GM23248 (cell line): ENCODE measurements at regions not wholly inside any gene's neighbourhood (a gene's known extent, or its start where the extent isn't known, plus 50 kb on each side); places are given as distances from the start of the nearest gene placed in this dataset.
A peak's percentile ranks its signal among the peaks of the same experiment; 100 is the strongest.

Source experiments
- DNase-seq: peaks from one replicate; pipeline ENCODE4 v3.0.0-alpha.2; 2015
- H2AFZ ChIP-seq: fragments of 200-600 bp; sonication (generic); 2 replicates; pipeline ENCODE4 v1.6.1; 2016; ENCODE audit warnings: antibody characterized with exemption
- H3F3A ChIP-seq: fragments of 200-600 bp; sonication (generic); 2 replicates; pipeline ENCODE4 v1.6.1; 2016; ENCODE audit warnings: mild to moderate bottlenecking, antibody characterized with exemption, mixed run types; ENCODE audit not compliant: insufficient read depth
- H3K27ac ChIP-seq: fragments of 200-600 bp; sonication (generic); 2 replicates; pipeline ENCODE4 v1.5.1; 2016; ENCODE audit warnings: mild to moderate bottlenecking
- H3K27me3 ChIP-seq: fragments of 200-600 bp; sonication (generic); replicated peaks from 2 replicates; pipeline ENCODE4 v1.6.1; 2016; ENCODE audit warnings: mild to moderate bottlenecking; ENCODE audit not compliant: insufficient read depth
- H3K36me3 ChIP-seq: fragments of 200-600 bp; sonication (generic); 2 replicates; pipeline ENCODE4 v1.6.1; 2016; ENCODE audit warnings: low read depth, mild to moderate bottlenecking
- H3K4me1 ChIP-seq: fragments of 200-600 bp; sonication (generic); 2 replicates; pipeline ENCODE4 v1.6.1; 2016; ENCODE audit warnings: mild to moderate bottlenecking; ENCODE audit not compliant: insufficient read depth
- H3K4me2 ChIP-seq: fragments of 200-600 bp; sonication (generic); one replicate; pipeline ENCODE4 v1.6.1; 2016; ENCODE audit warnings: mild to moderate bottlenecking; ENCODE audit not compliant: unreplicated experiment
- H3K4me3 ChIP-seq: fragments of 200-600 bp; sonication (generic); 2 replicates; pipeline ENCODE4 v1.5.1; 2016; ENCODE audit warnings: mild to moderate bottlenecking
- H3K79me2 ChIP-seq: fragments of 200-600 bp; sonication (generic); 2 replicates; pipeline ENCODE4 v1.6.1; 2016; ENCODE audit warnings: mild to moderate bottlenecking; ENCODE audit not compliant: insufficient read depth
- H3K9ac ChIP-seq: fragments of 200-600 bp; sonication (generic); 2 replicates; pipeline ENCODE4 v1.6.1; 2016; ENCODE audit warnings: mild to moderate bottlenecking
- H3K9me2 ChIP-seq: fragments of 200-600 bp; sonication (generic); 2 replicates; pipeline ENCODE4 v1.6.1; 2016; ENCODE audit warnings: mixed run types, mild to moderate bottlenecking, moderate library complexity; ENCODE audit not compliant: insufficient read depth
- H3K9me3 ChIP-seq: fragments of 200-600 bp; sonication (generic); one replicate; pipeline ENCODE4 v1.6.1; 2017; ENCODE audit warnings: low read depth
- H4K20me1 ChIP-seq: fragments of 200-600 bp; sonication (generic); 2 replicates; pipeline ENCODE4 v1.6.0; 2016; ENCODE audit not compliant: insufficient read depth
- EZH2 ChIP-seq: fragments of 200-600 bp; sonication (generic); IDR thresholded peaks from 2 replicates; pipeline ENCODE4 v1.6.1; 2018; ENCODE audit warnings: antibody characterized with exemption, mild to moderate bottlenecking; ENCODE audit not compliant: insufficient read depth, poor library complexity, severe bottlenecking
- EZH2phosphoT487 ChIP-seq: fragments of 200-600 bp; sonication (generic); IDR thresholded peaks from 2 replicates; pipeline ENCODE4 v1.6.1; 2018; ENCODE audit warnings: antibody characterized with exemption, moderate library complexity, mild to moderate bottlenecking, low read depth; ENCODE audit not compliant: insufficient read depth
- whole genome bisulfite sequencing, 2 experiments: methylation state at CpG; one replicate each; pipeline ENCODE4 v1.1.6; 2015 to 2017; ENCODE audit warnings: low lambda C conversion rate in 2 of 2, low coverage in 1 of 2; ENCODE audit errors: missing lambda C conversion rate in 2 of 2; 5-methylcytosine and 5-hydroxymethylcytosine counted together
- in situ Hi-C: fragments of 300-500 bp; cut with MboI; formaldehyde crosslinking; loops from 2 replicates; pipeline ENCODE4 v1.15.0; 2020

DNA sequence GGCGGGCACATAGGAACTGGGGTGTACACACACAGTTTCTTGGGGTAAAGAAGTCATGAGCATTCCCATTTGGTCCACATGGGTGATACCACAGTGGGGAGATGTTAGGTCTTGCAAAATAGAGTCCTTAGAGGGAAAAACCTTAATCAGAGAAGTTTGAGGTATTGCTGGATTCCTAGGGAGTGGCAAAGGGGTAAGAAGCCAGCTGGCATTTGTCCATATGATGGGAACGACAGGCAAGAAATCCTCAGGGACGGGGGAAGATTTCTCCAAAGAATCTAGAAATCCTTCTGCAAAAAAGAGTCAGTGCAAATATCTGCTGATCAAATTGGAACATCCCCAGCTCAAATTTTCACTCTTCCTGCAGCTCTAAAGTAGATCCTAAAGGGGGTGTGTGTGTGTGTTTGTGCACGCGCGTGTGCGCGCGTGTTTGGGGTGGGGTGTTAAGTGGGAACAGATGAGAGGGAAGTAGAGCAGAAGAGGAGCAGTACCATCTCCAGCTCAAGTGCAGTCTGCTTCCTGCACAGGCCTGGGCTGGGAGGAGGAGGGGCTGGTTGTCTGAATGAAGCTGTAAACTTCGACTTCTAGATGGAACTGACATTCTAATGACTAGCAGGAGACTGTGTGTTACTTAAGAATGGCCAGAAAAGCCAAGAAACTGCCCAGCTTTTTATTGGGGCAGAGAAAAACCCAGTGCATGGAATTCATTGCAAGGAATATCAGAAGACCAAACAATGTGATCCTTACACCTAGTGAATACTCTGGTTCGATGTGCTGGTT, 168.0 kb downstream of the SPP2 start:
- peak; percentile 4 for DNase-seq
- Histone ChIP-seq H3F3A (no peaks in the 10 kb centered on the region), H4K20me1 (no peaks in the 10 kb centered on the region), H2AFZ (no peak overlapping the region), H3K36me3 (no peaks in the 10 kb centered on the region), H3K27ac (no peak overlapping the region), H3K9ac (no peak overlapping the region), H3K27me3 (peaks cover 31% of the 10 kb centered on the region), H3K4me1 (no peaks in the 10 kb centered on the region), H3K79me2 (no peaks in the 10 kb centered on the region), H3K9me2 (no peaks in the 10 kb centered on the region; the same call in 1 of the 2 replicates), H3K4me3 (no peak overlapping the region), H3K4me2 (no peak overlapping the region), H3K9me3 (no peaks in the 10 kb centered on the region)
- in situ Hi-C loops: no loop called here
- TF ChIP-seq EZH2phosphoT487 (no peak), EZH2 (no peak)
- 19 to 20% methylated on average over 11 of the region's 11 CpGs for WGBS, 2 experiments

GRCh38 chr2:234212534-234212933, 162.0 kb downstream of the SPP2 start:
- WGBS, 2 experiments: 75 to 83% methylated on average over 8 of the region's 8 CpGs

DNA sequence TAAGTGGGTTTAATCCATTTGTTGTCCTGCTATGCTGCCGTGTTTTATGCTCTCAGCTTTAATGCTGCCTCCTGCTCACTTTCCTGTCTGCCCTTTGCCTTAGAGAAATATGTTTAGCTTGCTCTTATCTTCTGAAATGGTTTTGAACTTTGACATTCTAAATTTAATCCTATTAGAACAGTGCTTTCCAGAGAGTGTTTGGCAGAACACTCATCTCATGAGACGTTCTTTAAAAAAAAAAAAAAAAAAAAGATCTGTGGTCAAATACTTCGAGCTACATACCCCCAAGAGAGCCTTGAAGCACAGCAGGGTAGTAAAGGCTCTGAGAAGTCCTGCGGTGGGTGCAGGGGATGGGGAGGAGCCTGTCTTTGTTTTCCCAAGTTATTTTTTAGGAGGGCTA, 161.3 kb downstream of the SPP2 start:
- TF ChIP-seq EZH2phosphoT487: no peak
- TF ChIP-seq EZH2: no peak
- H3K79me2 ChIP-seq: no peaks in the 10 kb centered on the region
- H3K4me3 ChIP-seq: no peak overlapping the region
- no peak for DNase-seq
- no peak overlapping the region for H3K9ac ChIP-seq
- H3K9me2 ChIP-seq: no peaks in the 10 kb centered on the region
- H3K36me3 ChIP-seq: no peaks in the 10 kb centered on the region
- 55 to 60% methylated on average over 4 of the region's 4 CpGs for WGBS, 2 experiments
- H3F3A ChIP-seq: no peaks in the 10 kb centered on the region
- H4K20me1 ChIP-seq: no peaks in the 10 kb centered on the region
- peaks cover 17% of the 10 kb centered on the region for H3K27me3 ChIP-seq
- no peak overlapping the region for H3K27ac ChIP-seq
- no peaks in the 10 kb centered on the region for H3K9me3 ChIP-seq
- H2AFZ ChIP-seq: no peak overlapping the region
- no peak overlapping the region for H3K4me2 ChIP-seq
- in situ Hi-C loops: no loop called here
- H3K4me1 ChIP-seq: no peaks in the 10 kb centered on the region

More at GRCh38 chr2:234212534-234212933, 162.0 kb downstream of the SPP2 start:
- no peak overlapping the region for H2AFZ ChIP-seq
- no peaks in the 10 kb centered on the region for H3K4me1 ChIP-seq
- no peak overlapping the region for H3K27ac ChIP-seq
- no peaks in the 10 kb centered on the region for H3K79me2 ChIP-seq
- no peak overlapping the region for H3K4me3 ChIP-seq
- in situ Hi-C loops: no loop called here
- H3K9me2 ChIP-seq: no peaks in the 10 kb centered on the region
- H3K4me2 ChIP-seq: no peak overlapping the region
- peaks cover 24% of the 10 kb centered on the region for H3K27me3 ChIP-seq
- DNase-seq: no peak
- no peak for TF ChIP-seq EZH2
- no peak for TF ChIP-seq EZH2phosphoT487
- no peaks in the 10 kb centered on the region for H3K36me3 ChIP-seq
- no peaks in the 10 kb centered on the region for H3F3A ChIP-seq
- no peaks in the 10 kb centered on the region for H3K9me3 ChIP-seq
- H4K20me1 ChIP-seq: no peaks in the 10 kb centered on the region
- H3K9ac ChIP-seq: no peak overlapping the region

DNA sequence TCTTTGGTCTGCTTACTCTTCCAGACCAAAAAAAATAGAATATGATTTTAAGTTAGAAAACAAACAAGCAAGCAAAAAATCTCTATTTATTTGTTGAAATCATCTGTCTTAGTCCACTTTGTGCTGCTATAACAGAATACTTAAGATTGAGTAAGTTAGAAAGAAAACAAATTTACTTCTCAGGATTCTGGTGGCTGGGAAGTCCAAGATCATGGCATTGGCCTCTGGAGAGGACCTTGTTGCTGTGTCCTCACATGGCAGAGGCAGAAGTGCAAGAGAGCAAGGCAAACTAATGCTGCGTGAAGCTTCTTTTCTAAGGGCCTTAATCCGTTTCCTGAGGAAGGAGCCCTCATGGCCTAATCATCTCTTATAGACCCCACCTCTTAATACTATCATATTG, 156.2 kb downstream of the SPP2 start:
- Histone ChIP-seq H3K9me3 (no peaks in the 10 kb centered on the region), H3K9ac (no peak overlapping the region)

More for the DNA sequence above, 156.2 kb downstream of the SPP2 start:
- Histone ChIP-seq H3K4me2 (no peak overlapping the region), H3K4me1 (peaks cover 18% of the 10 kb centered on the region), H3K9me2 (no peaks in the 10 kb centered on the region), H3K4me3 (no peak overlapping the region), H3K27ac (no peak overlapping the region), H4K20me1 (no peaks in the 10 kb centered on the region), H3K36me3 (no peaks in the 10 kb centered on the region), H2AFZ (no peak overlapping the region), H3K27me3 (peaks cover 8% of the 10 kb centered on the region), H3K79me2 (no peaks in the 10 kb centered on the region), H3F3A (peaks cover 20% of the 10 kb centered on the region; the same call in 1 of the 2 replicates)
- no peak for DNase-seq
- 94 to 100% methylated on average over 2 of the region's 2 CpGs for WGBS, 2 experiments
- in situ Hi-C loops: no loop called here
- TF ChIP-seq EZH2phosphoT487 (no peak), EZH2 (no peak)
